Ramos (cell line): ENCODE measurements at regions not wholly inside any gene's neighbourhood (a gene's known extent, or its start where the extent isn't known, plus 50 kb on each side); places are given as distances from the start of the nearest gene placed in this dataset.
"Not testable (repeated sequence)": the region's sequence is repeated elsewhere in the genome, so short reads cannot be mapped to it uniquely, and the experiment has no call there.

Source experiments
- in situ Hi-C: fragments of 300-500 bp; cut with MboI; formaldehyde crosslinking; loops from one replicate; pipeline ENCODE4 v1.14.3; 2022; ENCODE audit warnings: low sequenced_read_pairs; ENCODE audit not compliant: unreplicated experiment

- in situ Hi-C loops = no loop called here
These were observed 165.5 kb upstream of the BET1 start for GRCh38 chr7:94169682-94170081.

- in situ Hi-C loops = no loop called here
These were observed 166.7 kb upstream of the BET1 start for GRCh38 chr7:94170836-94171235.

- in situ Hi-C loops = no loop called here
These were observed 169.3 kb upstream of the BET1 start for GRCh38 chr7:94173436-94173835.

GRCh38 chr7:94174375-94174774 lies 170.2 kb upstream of the BET1 start:
- in situ Hi-C loops = no loop called here

GRCh38 chr7:94174956-94175355 lies 170.8 kb upstream of the BET1 start:
- in situ Hi-C loops = no loop called here

- in situ Hi-C loops = no loop called here
These were observed 172.6 kb upstream of the BET1 start for GRCh38 chr7:94176694-94177200.

- in situ Hi-C loops = no loop called here
These were observed 173.3 kb upstream of the BET1 start for GRCh38 chr7:94177441-94177840.

GRCh38 chr7:94178230-94178629 lies 174.1 kb upstream of the BET1 start:
- in situ Hi-C loops = no loop called here

GRCh38 chr7:94179466-94179865 lies 175.3 kb upstream of the BET1 start:
- in situ Hi-C loops = no loop called here

- in situ Hi-C loops = no loop called here
These were observed 177.9 kb upstream of the BET1 start for GRCh38 chr7:94182066-94182465.

- in situ Hi-C loops = no loop called here
These were observed 178.6 kb upstream of the BET1 start for GRCh38 chr7:94182721-94183120.

GRCh38 chr7:94183289-94183749 lies 179.2 kb upstream of the BET1 start:
- in situ Hi-C loops = no loop called here

- in situ Hi-C loops = no loop called here
These were observed 179.7 kb upstream of the BET1 start for GRCh38 chr7:94183891-94184290.

GRCh38 chr7:94188350-94188749 lies 184.2 kb upstream of the BET1 start:
- in situ Hi-C loops = no loop called here

GRCh38 chr7:94190599-94191061 lies 186.5 kb upstream of the BET1 start:
- in situ Hi-C loops = no loop called here

- in situ Hi-C loops = not testable (repeated sequence)
These were observed 190.3 kb upstream of the BET1 start for GRCh38 chr7:94194426-94194825.

GRCh38 chr7:94195201-94195600 lies 191.0 kb upstream of the BET1 start:
- in situ Hi-C loops = no loop called here

- in situ Hi-C loops = no loop called here
These were observed 191.7 kb upstream of the BET1 start for GRCh38 chr7:94195813-94196212.

- in situ Hi-C loops = no loop called here
These were observed 189.2 kb upstream of the COL1A2 start for GRCh38 chr7:94205529-94205928.

- in situ Hi-C loops = no loop called here
These were observed 188.4 kb upstream of the COL1A2 start for GRCh38 chr7:94206295-94206694.

GRCh38 chr7:94212160-94212559 lies 182.5 kb upstream of the COL1A2 start:
- in situ Hi-C loops = no loop called here

GRCh38 chr7:94216944-94217461 lies 177.7 kb upstream of the COL1A2 start:
- in situ Hi-C loops = no loop called here
